ENCODE measurements at regions not wholly inside any gene's neighbourhood (a gene's known extent, or its start where the extent isn't known, plus 50 kb on each side); places are given as distances from the start of the nearest gene placed in this dataset.

DNA sequence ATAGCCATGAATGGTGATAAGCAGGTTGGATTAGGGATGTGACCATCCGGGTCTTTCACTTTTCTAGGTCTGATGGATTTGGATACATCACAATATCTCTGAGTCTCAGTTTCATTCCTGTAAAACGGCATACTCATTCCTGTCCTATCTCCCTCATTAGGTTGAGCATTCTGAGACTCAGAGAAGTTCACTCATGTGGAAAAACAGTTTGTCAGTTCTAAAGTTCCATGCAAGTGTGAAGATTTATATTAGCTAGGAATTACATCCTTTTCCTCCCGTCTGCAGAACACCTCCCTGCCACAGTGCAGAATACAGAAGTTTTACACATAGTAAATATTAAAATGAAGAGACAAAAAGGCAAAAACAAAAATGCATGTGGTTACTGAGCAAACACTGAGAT is 94.2 kb upstream of the SLC25A13 start:
- TF ChIP-seq CTCF (IDR thresholded peaks at IDR 0.05) (no peak), MAFK (IDR thresholded peaks at IDR 0.05; ENCODE audit: partially characterized antibody) (no peak), HDAC2 (IDR thresholded peaks at IDR 0.05) (no peak), POLR2A (IDR thresholded peaks at IDR 0.05; ENCODE audit: low read length) (no peak), CHD2 (IDR thresholded peaks at IDR 0.05; ENCODE audit: low read length, partially characterized antibody) (no peak), RCOR1 (IDR thresholded peaks at IDR 0.05; ENCODE audit: low read depth, low read length) (no peak), RFX5 (IDR thresholded peaks at IDR 0.05) (no peak), PHF8 (IDR thresholded peaks at IDR 0.05; ENCODE audit: borderline replicate concordance, low read depth) (no peak), JUNB (IDR thresholded peaks at IDR 0.05) (no peak), SMC3 (IDR thresholded peaks at IDR 0.05) (no peak), KDM5A (IDR thresholded peaks at IDR 0.05) (no peak), MAZ (IDR thresholded peaks at IDR 0.05; ENCODE audit: borderline replicate concordance, low read depth, low read length) (no peak)

Data from A549 (cell line).